GM12874 (cell line): ENCODE measurements at regions not wholly inside any gene's neighbourhood (a gene's known extent, or its start where the extent isn't known, plus 50 kb on each side); places are given as distances from the start of the nearest gene placed in this dataset.

ENCODE experiments used
- TF ChIP-seq, protein P1 (sequence below): IDR thresholded peaks from 2 replicates; pipeline ENCODE4 v1.5.1; 2011; ENCODE audit warnings: low read depth, mild to moderate bottlenecking, control low read depth, low read length, moderate library complexity; ENCODE audit not compliant: insufficient read depth

DNA sequence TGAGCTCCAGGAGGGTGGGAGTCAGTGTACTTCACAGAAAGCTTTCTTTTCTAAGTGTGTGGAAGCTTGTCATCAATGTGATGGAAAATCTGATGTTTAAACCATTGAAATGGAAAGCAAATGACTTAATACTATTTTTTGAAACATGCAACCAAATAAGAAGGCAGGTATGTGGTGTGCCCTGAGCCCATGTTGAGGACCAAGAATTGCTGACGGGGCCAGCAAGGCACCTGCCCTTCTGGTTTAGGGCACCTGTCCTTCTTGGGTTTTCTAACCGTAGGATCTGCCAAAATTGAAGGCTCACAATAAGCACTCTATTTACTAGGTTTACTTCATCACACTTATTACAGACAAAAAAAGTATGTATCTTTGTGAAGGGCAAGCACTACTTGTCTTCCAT lies 537.7 kb downstream of the SOCS6 start:
- TF ChIP-seq, protein P1, sequence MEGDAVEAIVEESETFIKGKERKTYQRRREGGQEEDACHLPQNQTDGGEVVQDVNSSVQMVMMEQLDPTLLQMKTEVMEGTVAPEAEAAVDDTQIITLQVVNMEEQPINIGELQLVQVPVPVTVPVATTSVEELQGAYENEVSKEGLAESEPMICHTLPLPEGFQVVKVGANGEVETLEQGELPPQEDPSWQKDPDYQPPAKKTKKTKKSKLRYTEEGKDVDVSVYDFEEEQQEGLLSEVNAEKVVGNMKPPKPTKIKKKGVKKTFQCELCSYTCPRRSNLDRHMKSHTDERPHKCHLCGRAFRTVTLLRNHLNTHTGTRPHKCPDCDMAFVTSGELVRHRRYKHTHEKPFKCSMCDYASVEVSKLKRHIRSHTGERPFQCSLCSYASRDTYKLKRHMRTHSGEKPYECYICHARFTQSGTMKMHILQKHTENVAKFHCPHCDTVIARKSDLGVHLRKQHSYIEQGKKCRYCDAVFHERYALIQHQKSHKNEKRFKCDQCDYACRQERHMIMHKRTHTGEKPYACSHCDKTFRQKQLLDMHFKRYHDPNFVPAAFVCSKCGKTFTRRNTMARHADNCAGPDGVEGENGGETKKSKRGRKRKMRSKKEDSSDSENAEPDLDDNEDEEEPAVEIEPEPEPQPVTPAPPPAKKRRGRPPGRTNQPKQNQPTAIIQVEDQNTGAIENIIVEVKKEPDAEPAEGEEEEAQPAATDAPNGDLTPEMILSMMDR: no peak

- TF ChIP-seq, protein P1: no peak
Measured at GRCh38 chr18:70822691-70823090, 533.8 kb downstream of the SOCS6 start.

- TF ChIP-seq, protein P1: no peak
Measured at GRCh38 chr18:70822117-70822516, 533.3 kb downstream of the SOCS6 start.

DNA sequence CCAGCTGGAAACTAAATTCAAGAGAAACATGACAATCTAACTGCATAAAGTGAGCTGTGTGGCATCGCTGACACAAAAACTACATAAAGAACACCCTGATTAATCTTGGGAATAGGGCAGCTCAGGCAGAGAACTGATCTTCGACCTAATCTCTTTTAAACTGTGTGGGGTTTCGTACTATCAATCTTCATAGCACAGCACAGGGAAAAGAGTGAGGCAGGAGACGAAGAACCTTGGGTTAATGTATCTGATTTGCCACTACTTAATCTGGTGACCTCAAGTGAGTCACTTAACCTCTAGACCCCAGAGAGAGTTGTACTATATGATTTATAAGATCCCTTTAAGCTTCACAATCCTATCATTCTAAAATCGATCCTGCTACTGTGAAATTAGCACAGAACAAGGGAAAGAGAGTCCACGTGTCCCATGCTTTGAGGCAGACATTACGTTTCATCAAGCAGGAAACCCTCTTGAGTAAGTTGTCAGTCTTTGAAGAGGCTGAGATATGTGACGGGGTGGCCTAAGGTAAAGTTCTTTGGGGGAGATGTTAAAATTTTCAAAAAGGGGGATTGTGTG lies 519.7 kb downstream of the SOCS6 start:
- TF ChIP-seq, protein P1: no peak

DNA sequence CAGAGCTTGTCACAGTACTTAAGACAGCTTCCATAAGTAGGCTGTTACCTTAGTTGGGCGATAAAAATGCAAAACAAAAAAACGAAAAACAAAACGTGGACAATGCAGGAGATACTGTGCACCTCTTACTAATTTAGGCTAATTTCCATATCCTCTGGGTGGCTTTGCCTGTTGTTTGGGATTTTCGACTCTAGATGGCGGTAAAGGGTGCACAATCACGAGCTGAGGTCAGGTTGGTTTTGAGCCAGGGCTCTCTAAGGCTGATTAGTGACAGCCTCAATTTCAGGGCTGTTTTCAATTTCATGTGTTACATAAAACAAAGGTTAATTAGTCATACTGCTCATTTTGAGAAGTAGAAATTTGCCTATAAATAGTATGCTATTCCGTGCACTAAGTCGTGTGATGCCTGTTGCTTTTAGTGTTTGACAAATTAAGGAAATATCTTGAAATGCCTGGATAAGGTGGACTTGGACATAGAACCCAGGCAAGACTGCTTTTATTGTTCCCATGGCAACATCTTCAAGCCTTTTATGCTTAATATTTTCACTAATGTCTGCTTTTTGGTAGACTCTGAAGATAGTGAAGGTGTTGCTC lies 493.1 kb downstream of the SOCS6 start:
- TF ChIP-seq, protein P1: peak; percentile 68

- TF ChIP-seq, protein P1: no peak
Measured at GRCh38 chr18:70762812-70763211, 474.0 kb downstream of the SOCS6 start.

GRCh38 chr18:70758780-70759179 lies 469.9 kb downstream of the SOCS6 start:
- TF ChIP-seq, protein P1: no peak

DNA sequence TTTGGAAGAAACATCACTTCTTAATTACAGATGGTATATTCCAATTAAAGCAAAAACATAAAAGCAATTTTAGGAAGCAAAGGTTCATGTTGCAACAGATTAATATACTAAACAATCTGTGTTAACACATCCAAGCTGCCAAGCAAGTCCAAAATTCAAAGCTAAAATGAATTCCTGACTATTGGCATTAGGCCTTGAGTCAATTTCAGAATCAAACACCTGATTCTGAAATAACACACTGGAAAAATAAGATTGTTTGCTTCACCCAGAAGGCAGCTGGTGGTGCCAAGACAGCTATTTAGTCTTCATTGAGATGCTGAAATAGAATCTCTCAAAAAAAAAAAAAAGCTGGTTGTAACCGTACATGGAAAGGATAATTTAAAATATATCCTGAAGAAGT lies 465.6 kb downstream of the SOCS6 start:
- TF ChIP-seq, protein P1: no peak
